SK-N-SH (cell line): ENCODE measurements at regions not wholly inside any gene's neighbourhood (a gene's known extent, or its start where the extent isn't known, plus 50 kb on each side); places are given as distances from the start of the nearest gene placed in this dataset.

Experiments used
- CTCF ChIA-PET: fragments of 300-600, 350-600 bp; formaldehyde crosslinking; extraction: SDS; loops from one replicate; lab custom pipeline; 2021; lab: Yijun Ruan, JAX
- POLR2A ChIA-PET: fragments of 350-600 bp; sonication (Branson Sonifier 250); formaldehyde crosslinking; extraction: SDS; loops from one replicate; lab custom pipeline; 2020; ENCODE audit warnings: antibody characterized with exemption, inconsistent platforms; lab: Yijun Ruan, JAX
- DNase-seq: peaks from one replicate; pipeline ENCODE4 v3.0.0; 2012
- H2AFZ ChIP-seq: fragments of 200-600 bp; sonication (generic); 2 replicates; pipeline ENCODE4 v1.8.1; 2016; ENCODE audit warnings: antibody characterized with exemption, mild to moderate bottlenecking, low read depth
- H3F3A ChIP-seq: fragments of 200-600 bp; sonication (generic); replicated peaks from 2 replicates; pipeline ENCODE3; 2016; ENCODE audit warnings: antibody characterized with exemption, mild to moderate bottlenecking; ENCODE audit not compliant: insufficient read depth
- H3K27ac ChIP-seq, 2 experiments: fragments of 200-500 bp in 1 of 2; fragments of 200-600 bp in 1 of 2; sonication (Bioruptor generic) in 1 of 2; sonication (generic), shearing (Covaris generic) in 1 of 2; 2 replicates each; pipeline versions ENCODE4 v1.5.1 to v1.6.1; 2014 to 2016; ENCODE audit warnings: low read depth in 2 of 2, inconsistent platforms in 1 of 2, low read length in 1 of 2, mild to moderate bottlenecking in 1 of 2, mixed read lengths in 1 of 2
- H3K27me3 ChIP-seq: fragments of 200-600 bp; sonication (generic), shearing (Covaris generic); 2 replicates; pipeline ENCODE4 v1.6.1; 2016; ENCODE audit warnings: mixed run types; ENCODE audit not compliant: insufficient read depth
- H3K36me3 ChIP-seq, 2 experiments: fragments of 200-500 bp in 1 of 2; fragments of 200-600 bp in 1 of 2; sonication (Bioruptor generic) in 1 of 2; sonication (generic) in 1 of 2; replicated peaks in 1 of 2; 2 replicates each; pipeline versions ENCODE3 to v1.5.1; 2014 to 2016; ENCODE audit warnings: low read length in 1 of 2, mild to moderate bottlenecking in 1 of 2; ENCODE audit not compliant: insufficient read depth in 2 of 2, control insufficient read depth in 1 of 2
- H3K4me1 ChIP-seq, 2 experiments: fragments of 200-500 bp in 1 of 2; fragments of 200-600 bp in 1 of 2; sonication (Bioruptor generic) in 1 of 2; sonication (generic), shearing (Covaris generic) in 1 of 2; 2 replicates each; pipeline versions ENCODE4 v1.5.1 to v1.6.1; 2014 to 2016; ENCODE audit warnings: low read depth in 1 of 2, low read length in 1 of 2, mixed run types in 1 of 2; ENCODE audit not compliant: insufficient read depth in 2 of 2, control insufficient read depth in 1 of 2
- H3K4me2 ChIP-seq: fragments of 200-600 bp; sonication (generic), shearing (Covaris generic); 2 replicates; pipeline ENCODE4 v1.6.1; 2017; ENCODE audit warnings: mixed run types
- H3K4me3 ChIP-seq, 2 experiments: fragments of 200-500 bp in 1 of 2; fragments of 200-600 bp in 1 of 2; sonication (Bioruptor generic) in 1 of 2; sonication (generic), shearing (Covaris generic) in 1 of 2; 2 replicates each; pipeline versions ENCODE4 v1.5.1 to v1.8.1; 2014 to 2016; ENCODE audit warnings: low read depth in 2 of 2, inconsistent platforms in 1 of 2, low read length in 1 of 2, mild to moderate bottlenecking in 1 of 2, mixed read lengths in 1 of 2, moderate library complexity in 1 of 2
- H3K79me2 ChIP-seq: fragments of 200-600 bp; sonication (generic); 2 replicates; pipeline ENCODE4 v1.8.1; 2017; ENCODE audit warnings: mild to moderate bottlenecking; ENCODE audit not compliant: insufficient read depth
- H3K9ac ChIP-seq: fragments of 200-600 bp; sonication (generic); 2 replicates; pipeline ENCODE4 v1.6.1; 2017; ENCODE audit warnings: mixed run types
- H3K9me2 ChIP-seq: fragments of 200-600 bp; sonication (generic); 2 replicates; pipeline ENCODE4 v1.6.1; 2017; ENCODE audit warnings: mixed run types
- H3K9me3 ChIP-seq: fragments of 200-600 bp; sonication (generic); 2 replicates; pipeline ENCODE4 v1.6.1; 2017; ENCODE audit warnings: mixed run types, mild to moderate bottlenecking, moderate library complexity
- H4K20me1 ChIP-seq: fragments of 200-600 bp; sonication (generic); 2 replicates; pipeline ENCODE4 v1.6.1; 2017; ENCODE audit warnings: mild to moderate bottlenecking, mixed run types; ENCODE audit not compliant: insufficient read depth
- CHD2 ChIP-seq: fragments of 150-350 bp; IDR thresholded peaks from 2 replicates; pipeline ENCODE4 v1.6.1; 2018; ENCODE audit warnings: low read length; ENCODE audit not compliant: partially characterized antibody
- EP300 ChIP-seq, 2 experiments: IDR thresholded peaks; 2 replicates each; pipeline versions ENCODE4 v1.4.0 to v1.6.1; 2012; ENCODE audit warnings: borderline replicate concordance in 1 of 2, low read depth in 1 of 2, low read length in 1 of 2
- FOXM1 ChIP-seq: IDR thresholded peaks from 2 replicates; pipeline ENCODE4 v1.4.0; 2012; ENCODE audit warnings: low read depth, mild to moderate bottlenecking
- MAX ChIP-seq: IDR thresholded peaks from 2 replicates; pipeline ENCODE4 v1.4.0; 2012; ENCODE audit warnings: low read depth
- MXI1 ChIP-seq: IDR thresholded peaks from 2 replicates; pipeline ENCODE4 v1.6.1; 2012; ENCODE audit warnings: mild to moderate bottlenecking, low read depth, low read length, improper control_type of control experiment
- NFIC ChIP-seq: IDR thresholded peaks from 2 replicates; pipeline ENCODE4 v1.4.0; 2012; ENCODE audit warnings: borderline replicate concordance
- PBX3 ChIP-seq: IDR thresholded peaks from 2 replicates; pipeline ENCODE4; 2012
- SMC3 ChIP-seq: IDR thresholded peaks from 2 replicates; pipeline ENCODE4 v1.6.1; 2012; ENCODE audit warnings: low read depth, low read length, improper control_type of control experiment
- TEAD4 ChIP-seq: IDR thresholded peaks from 2 replicates; pipeline ENCODE4 v1.4.0; 2012; ENCODE audit warnings: mild to moderate bottlenecking, borderline replicate concordance; ENCODE audit not compliant: insufficient read depth
- YY1 ChIP-seq: IDR thresholded peaks from 2 replicates; pipeline ENCODE4 v1.4.0; 2012; ENCODE audit warnings: low read depth, mild to moderate bottlenecking
- WGBS: methylation state at CpG from one replicate; pipeline ENCODE4 v1.1.6; 2017; ENCODE audit warnings: low lambda C conversion rate; 5-methylcytosine and 5-hydroxymethylcytosine counted together
- TF ChIP-seq, protein P1 (sequence below): IDR thresholded peaks from 2 replicates; pipeline ENCODE4 v1.6.1; 2012; ENCODE audit warnings: mild to moderate bottlenecking, low read depth, low read length, moderate library complexity
- TF ChIP-seq, protein P2 (sequence below): fragments of 150-350 bp; IDR thresholded peaks from 2 replicates; pipeline ENCODE4 v1.6.1; 2017; ENCODE audit warnings: antibody characterized with exemption, low read length, low read depth, borderline replicate concordance

DNA sequence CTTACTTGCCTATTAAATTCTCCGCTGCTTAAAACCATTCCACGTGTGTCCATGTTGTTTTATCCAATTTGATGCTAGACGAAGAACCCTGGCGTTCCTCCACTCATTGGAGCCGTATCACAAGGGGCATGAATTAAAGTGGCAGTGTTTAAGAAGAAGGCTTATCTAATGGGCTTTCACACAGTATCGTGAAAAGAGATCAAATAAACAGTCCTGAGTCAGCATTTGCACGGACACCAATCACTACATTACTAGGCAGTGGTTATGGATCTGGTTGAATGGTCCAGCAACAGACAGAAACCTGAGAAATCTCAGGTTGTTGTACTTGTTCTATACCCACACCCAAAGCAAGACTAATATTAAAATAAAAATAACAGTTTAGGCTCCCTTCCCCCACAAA lies 671.6 kb downstream of the FAT4 start:
- no peaks in the 10 kb centered on the region for H3K9me3 ChIP-seq
- H3K9me2 ChIP-seq: no peaks in the 10 kb centered on the region
- no peak overlapping the region for H3K4me2 ChIP-seq
- no peak overlapping the region for H3K27ac ChIP-seq
- no peak overlapping the region for H3K9ac ChIP-seq
- no peaks in the 10 kb centered on the region for H4K20me1 ChIP-seq
- ChIA-PET CTCF (no interaction called here), POLR2A (no interaction called here)
- H3K27me3 ChIP-seq: no peaks in the 10 kb centered on the region
- DNase-seq: no peak
- no peak for TF ChIP-seq SMC3
- TF ChIP-seq YY1: no peak
- no peaks in the 10 kb centered on the region for H3K79me2 ChIP-seq
- no peak overlapping the region for H3K4me3 ChIP-seq
- H2AFZ ChIP-seq: no peak overlapping the region
- H3F3A ChIP-seq: no peaks in the 10 kb centered on the region
- 87% methylated on average over 7 of the region's 7 CpGs for WGBS
- H3K36me3 ChIP-seq: no peaks in the 10 kb centered on the region
- H3K4me1 ChIP-seq: no peaks in the 10 kb centered on the region

DNA sequence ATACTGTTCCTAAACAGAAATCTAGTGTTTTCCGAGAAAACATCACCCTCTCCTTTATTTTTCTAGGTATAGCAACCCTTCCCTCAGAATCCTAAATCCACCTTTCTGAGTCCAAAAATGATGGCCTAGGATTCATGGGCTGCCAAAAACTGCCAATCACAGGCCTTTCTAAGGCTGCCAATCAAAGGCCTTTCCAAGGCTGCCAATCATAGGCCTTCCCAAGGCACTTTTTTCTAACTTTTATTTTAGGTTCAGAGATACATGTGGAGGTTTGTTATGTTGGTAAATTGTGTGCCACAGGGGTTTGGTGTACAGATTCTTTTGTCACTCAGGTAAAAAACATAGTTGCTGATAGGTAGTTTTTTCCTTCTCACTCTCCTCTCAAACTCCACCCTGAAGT lies 673.7 kb downstream of the FAT4 start:
- H3K79me2 ChIP-seq: no peaks in the 10 kb centered on the region
- no peak for TF ChIP-seq MXI1
- TF ChIP-seq FOXM1: no peak
- TF ChIP-seq, protein P1, sequence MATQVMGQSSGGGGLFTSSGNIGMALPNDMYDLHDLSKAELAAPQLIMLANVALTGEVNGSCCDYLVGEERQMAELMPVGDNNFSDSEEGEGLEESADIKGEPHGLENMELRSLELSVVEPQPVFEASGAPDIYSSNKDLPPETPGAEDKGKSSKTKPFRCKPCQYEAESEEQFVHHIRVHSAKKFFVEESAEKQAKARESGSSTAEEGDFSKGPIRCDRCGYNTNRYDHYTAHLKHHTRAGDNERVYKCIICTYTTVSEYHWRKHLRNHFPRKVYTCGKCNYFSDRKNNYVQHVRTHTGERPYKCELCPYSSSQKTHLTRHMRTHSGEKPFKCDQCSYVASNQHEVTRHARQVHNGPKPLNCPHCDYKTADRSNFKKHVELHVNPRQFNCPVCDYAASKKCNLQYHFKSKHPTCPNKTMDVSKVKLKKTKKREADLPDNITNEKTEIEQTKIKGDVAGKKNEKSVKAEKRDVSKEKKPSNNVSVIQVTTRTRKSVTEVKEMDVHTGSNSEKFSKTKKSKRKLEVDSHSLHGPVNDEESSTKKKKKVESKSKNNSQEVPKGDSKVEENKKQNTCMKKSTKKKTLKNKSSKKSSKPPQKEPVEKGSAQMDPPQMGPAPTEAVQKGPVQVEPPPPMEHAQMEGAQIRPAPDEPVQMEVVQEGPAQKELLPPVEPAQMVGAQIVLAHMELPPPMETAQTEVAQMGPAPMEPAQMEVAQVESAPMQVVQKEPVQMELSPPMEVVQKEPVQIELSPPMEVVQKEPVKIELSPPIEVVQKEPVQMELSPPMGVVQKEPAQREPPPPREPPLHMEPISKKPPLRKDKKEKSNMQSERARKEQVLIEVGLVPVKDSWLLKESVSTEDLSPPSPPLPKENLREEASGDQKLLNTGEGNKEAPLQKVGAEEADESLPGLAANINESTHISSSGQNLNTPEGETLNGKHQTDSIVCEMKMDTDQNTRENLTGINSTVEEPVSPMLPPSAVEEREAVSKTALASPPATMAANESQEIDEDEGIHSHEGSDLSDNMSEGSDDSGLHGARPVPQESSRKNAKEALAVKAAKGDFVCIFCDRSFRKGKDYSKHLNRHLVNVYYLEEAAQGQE: no peak
- no peak for TF ChIP-seq MAX
- no peak for TF ChIP-seq PBX3
- TF ChIP-seq CHD2: no peak
- TF ChIP-seq NFIC: no peak
- TF ChIP-seq, protein P2, sequence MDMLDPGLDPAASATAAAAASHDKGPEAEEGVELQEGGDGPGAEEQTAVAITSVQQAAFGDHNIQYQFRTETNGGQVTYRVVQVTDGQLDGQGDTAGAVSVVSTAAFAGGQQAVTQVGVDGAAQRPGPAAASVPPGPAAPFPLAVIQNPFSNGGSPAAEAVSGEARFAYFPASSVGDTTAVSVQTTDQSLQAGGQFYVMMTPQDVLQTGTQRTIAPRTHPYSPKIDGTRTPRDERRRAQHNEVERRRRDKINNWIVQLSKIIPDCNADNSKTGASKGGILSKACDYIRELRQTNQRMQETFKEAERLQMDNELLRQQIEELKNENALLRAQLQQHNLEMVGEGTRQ: no peak
- no peak for TF ChIP-seq EP300 (IDR thresholded peaks at IDR 0.05; ENCODE audit: borderline replicate concordance in 1 of 2, low read depth in 1 of 2, low read length in 1 of 2)
- TF ChIP-seq TEAD4: no peak
- TF ChIP-seq, all 33 proteins: peak for 0
- POLR2A ChIA-PET: no interaction called here
- Histone ChIP-seq H3K27ac (no peak overlapping the region), H4K20me1 (no peaks in the 10 kb centered on the region), H3K4me3 (no peak overlapping the region), H3K36me3 (no peaks in the 10 kb centered on the region), H3K9me2 (no peaks in the 10 kb centered on the region), H3K4me2 (no peak overlapping the region), H3K4me1 (no peaks in the 10 kb centered on the region), H3K27me3 (no peaks in the 10 kb centered on the region), H2AFZ (no peak overlapping the region), H3F3A (no peaks in the 10 kb centered on the region), H3K9me3 (no peaks in the 10 kb centered on the region), H3K9ac (no peak overlapping the region)
- CTCF ChIA-PET: no interaction called here
- 100% methylated on average over 1 of the region's 1 CpG for WGBS
- no peak for DNase-seq
